Gastroesophageal sphincter (tissue), 4 donors: ENCODE measurements at regions not wholly inside any gene's neighbourhood (a gene's known extent, or its start where the extent isn't known, plus 50 kb on each side); places are given as distances from the start of the nearest gene placed in this dataset.

ENCODE experiments used
- ATAC-seq: fragments of 150-250 bp; one replicate; pipeline ENCODE4 v1.9.1; 2016; ENCODE audit warnings: mild to moderate bottlenecking, moderate library complexity
- H3K27ac ChIP-seq, 4 donors: fragments of 200-600 bp; sonication (generic) in 3 of 4; 1 replicate in 3 of 4; 2 replicates in 1 of 4; pipeline ENCODE4 v1.5.1; 2016 to 2019
- H3K27me3 ChIP-seq: fragments of 200-600 bp; sonication (generic); one replicate; pipeline ENCODE4 v1.5.1; 2019
- H3K36me3 ChIP-seq, 2 donors: fragments of 200-600 bp; sonication (generic); one replicate each; pipeline ENCODE4 v1.5.1; 2019; ENCODE audit warnings: control low read depth in 1 of 2
- H3K4me1 ChIP-seq, 3 donors: fragments of 200-600 bp; sonication (generic); 1 replicate in 2 of 3; 2 replicates in 1 of 3; pipeline ENCODE4 v1.5.1; 2016 to 2019; ENCODE audit warnings: control low read depth in 2 of 3
- H3K4me3 ChIP-seq, 2 donors: fragments of 200-600 bp; sonication (generic); one replicate each; pipeline ENCODE4 v1.5.1; 2019; ENCODE audit warnings: mild to moderate bottlenecking in 1 of 2, moderate library complexity in 1 of 2
- H3K9me3 ChIP-seq, 3 donors: fragments of 200-600 bp; sonication (generic); one replicate each; pipeline ENCODE4 v1.5.1; 2017 to 2019; ENCODE audit warnings: control low read depth in 2 of 3
- CTCF ChIP-seq, 4 experiments: fragments of 200-600 bp in 2 of 4; fragments of 450-650 bp in 2 of 4; sonication (generic) in 1 of 4; IDR thresholded peaks; one replicate each; pipeline ENCODE4 v1.5.1; 2017 to 2019; ENCODE audit warnings: antibody characterized with exemption in 4 of 4, mild to moderate bottlenecking in 2 of 4, moderate library complexity in 2 of 4
- EP300 ChIP-seq: sonication (generic); formaldehyde crosslinking; IDR thresholded peaks from one replicate; pipeline ENCODE4 v1.6.1; 2017; ENCODE audit warnings: antibody characterized with exemption, mild to moderate bottlenecking
- POLR2A ChIP-seq, 2 donors: fragments of 450-650 bp; IDR thresholded peaks; one replicate each; pipeline ENCODE4 v1.6.1; 2017; ENCODE audit warnings: antibody characterized with exemption in 2 of 2, mild to moderate bottlenecking in 2 of 2, moderate library complexity in 1 of 2
- POLR2AphosphoS5 ChIP-seq: sonication (generic); formaldehyde crosslinking; IDR thresholded peaks from one replicate; pipeline ENCODE4 v1.6.1; 2017; ENCODE audit warnings: antibody characterized with exemption
- WGBS, 2 donors: methylation state at CpG; one replicate each; pipeline ENCODE4 v1.1.5; 2018; ENCODE audit warnings: low coverage in 1 of 2; 5-methylcytosine and 5-hydroxymethylcytosine counted together

GRCh38 chr18:78735131-78736014, 244.2 kb upstream of the SALL3 start:
- Histone ChIP-seq H3K36me3 (no peaks in the 10 kb centered on the region), H3K4me1 (no peaks in the 10 kb centered on the region), H3K4me3 (no peak overlapping the region), H3K9me3 (no peaks in the 10 kb centered on the region), H3K27me3 (peaks cover 32% of the 10 kb centered on the region), H3K27ac (no peak overlapping the region)
- no peak for ATAC-seq
- WGBS, 2 donors: no CpG with 5 or more reads among the region's 48 CpGs
- TF ChIP-seq POLR2AphosphoS5 (no peak), POLR2A (IDR thresholded peaks at IDR 0.05) (no peak), EP300 (no peak), CTCF (IDR thresholded peaks at IDR 0.05) (no peak)

GRCh38 chr18:78736015-78736690, 243.5 kb upstream of the SALL3 start:
- TF ChIP-seq EP300: no peak
- no peak for TF ChIP-seq POLR2AphosphoS5
- no peak for TF ChIP-seq POLR2A (IDR thresholded peaks at IDR 0.05)
- no peak for TF ChIP-seq CTCF (IDR thresholded peaks at IDR 0.05)
- Histone ChIP-seq H3K4me3 (no peak overlapping the region), H3K27me3 (peaks cover 29% of the 10 kb centered on the region), H3K4me1 (no peaks in the 10 kb centered on the region), H3K36me3 (no peaks in the 10 kb centered on the region), H3K9me3 (no peaks in the 10 kb centered on the region), H3K27ac (no peak overlapping the region)
- WGBS, 2 donors: 85 to 93% methylated on average over 15 to 23 of the region's 33 CpGs
- ATAC-seq: no peak

GRCh38 chr18:78737006-78737915, 242.4 kb upstream of the SALL3 start:
- Histone ChIP-seq H3K27ac (no peak overlapping the region), H3K4me3 (no peak overlapping the region), H3K27me3 (peaks cover 24% of the 10 kb centered on the region), H3K36me3 (no peaks in the 10 kb centered on the region), H3K9me3 (no peaks in the 10 kb centered on the region), H3K4me1 (no peaks in the 10 kb centered on the region)
- TF ChIP-seq POLR2A (IDR thresholded peaks at IDR 0.05) (no peak), POLR2AphosphoS5 (no peak), CTCF (IDR thresholded peaks at IDR 0.05) (no peak), EP300 (no peak)
- 79 to 87% methylated on average over 11 of the region's 17 CpGs for WGBS, 2 donors
- ATAC-seq: no peak

- Histone ChIP-seq H3K36me3 (no peaks in the 10 kb centered on the region), H3K4me1 (no peaks in the 10 kb centered on the region), H3K27ac (no peak overlapping the region), H3K9me3 (no peaks in the 10 kb centered on the region), H3K27me3 (peaks cover 28% of the 10 kb centered on the region), H3K4me3 (no peak overlapping the region)
- WGBS, 2 donors: 100% methylated on average over 1 to 3 of the region's 5 CpGs
- no peak for ATAC-seq
- TF ChIP-seq CTCF (IDR thresholded peaks at IDR 0.05): no peak
- TF ChIP-seq POLR2A (IDR thresholded peaks at IDR 0.05): no peak
- TF ChIP-seq POLR2AphosphoS5: no peak
- TF ChIP-seq EP300: no peak
Measured at GRCh38 chr18:78738076-78738690, 241.4 kb upstream of the SALL3 start.
